ENCODE measurements at regions not wholly inside any gene's neighbourhood (a gene's known extent, or its start where the extent isn't known, plus 50 kb on each side); places are given as distances from the start of the nearest gene placed in this dataset.
A peak's percentile ranks its signal among the peaks of the same experiment; 100 is the strongest.
"Not testable (repeated sequence)": the region's sequence is repeated elsewhere in the genome, so short reads cannot be mapped to it uniquely, and the experiment has no call there.

- no peak for DNase-seq (ENCODE audit: low spot score)
Observed at GRCh38 chr5:138647794-138648410, 72.7 kb upstream of the HSPA9 start.

DNA sequence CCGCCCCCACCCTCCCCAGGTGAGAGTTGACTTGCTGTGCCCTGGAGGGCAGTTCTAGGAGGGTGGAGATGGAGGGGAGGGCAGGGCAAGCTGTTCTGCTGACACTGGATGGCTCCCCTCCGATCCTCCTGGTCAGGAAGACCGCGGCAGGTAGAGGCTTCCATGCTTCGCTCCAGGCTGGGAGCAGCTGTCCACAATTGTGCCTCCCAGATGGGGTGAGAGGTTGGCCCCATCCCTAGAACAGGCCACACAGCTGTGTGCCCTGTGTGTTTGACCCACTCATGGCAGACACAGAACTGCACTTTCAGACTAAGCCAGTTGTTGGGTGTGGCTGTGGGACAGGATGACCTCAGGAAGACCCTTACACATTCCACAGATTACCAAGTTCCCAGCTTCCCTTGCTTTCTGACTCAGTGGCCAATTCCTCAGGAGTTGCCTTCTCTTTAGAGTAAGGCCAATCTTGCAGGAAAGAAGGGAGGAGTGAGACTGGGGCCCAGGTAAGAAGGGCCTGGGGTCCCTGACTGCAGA is 72.1 kb upstream of the HSPA9 start:
- DNase-seq (ENCODE audit: low spot score): no peak

- no peak for DNase-seq (ENCODE audit: low spot score)
Observed at GRCh38 chr5:138646671-138647070, 71.5 kb upstream of the HSPA9 start.

- no peak for DNase-seq (ENCODE audit: low spot score)
Observed at GRCh38 chr5:138645778-138646575, 70.8 kb upstream of the HSPA9 start.

GRCh38 chr5:138643040-138643791 is 68.0 kb upstream of the HSPA9 start:
- DNase-seq (ENCODE audit: low spot score): no peak

- DNase-seq (ENCODE audit: low spot score): peak; percentile 67
Observed at GRCh38 chr5:138641547-138642298, 66.5 kb upstream of the HSPA9 start.

DNA sequence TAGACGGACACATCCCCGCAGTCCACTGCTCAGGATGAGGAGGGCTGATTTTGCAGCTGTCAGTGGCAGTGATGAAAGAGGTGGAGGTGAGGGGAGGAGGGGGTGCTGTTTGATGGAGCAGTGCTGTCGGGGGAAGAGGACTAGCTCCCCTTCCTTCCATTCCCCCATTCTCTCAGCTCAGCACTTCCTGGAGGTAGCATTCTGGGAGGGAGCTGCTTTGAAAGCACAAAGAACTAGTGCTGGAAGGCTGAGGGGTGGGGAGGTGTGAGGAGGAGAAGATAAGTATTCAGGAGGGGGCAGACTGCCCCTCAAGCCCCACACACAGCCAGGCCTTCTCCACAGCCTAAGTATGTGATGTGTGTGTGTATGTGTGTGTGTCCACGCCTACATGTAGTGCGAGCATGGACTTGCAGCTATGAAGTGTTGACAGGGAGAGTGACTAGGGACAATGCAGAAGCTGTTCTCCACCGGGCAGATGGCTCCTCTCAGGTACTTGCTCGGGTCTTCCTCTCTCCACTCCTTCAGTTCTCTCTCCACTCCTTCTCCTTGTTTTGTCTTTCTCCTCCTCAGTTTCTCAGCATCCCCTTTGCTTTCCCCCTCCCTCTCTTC is 65.5 kb upstream of the HSPA9 start:
- DNase-seq (ENCODE audit: low spot score): no peak

DNA sequence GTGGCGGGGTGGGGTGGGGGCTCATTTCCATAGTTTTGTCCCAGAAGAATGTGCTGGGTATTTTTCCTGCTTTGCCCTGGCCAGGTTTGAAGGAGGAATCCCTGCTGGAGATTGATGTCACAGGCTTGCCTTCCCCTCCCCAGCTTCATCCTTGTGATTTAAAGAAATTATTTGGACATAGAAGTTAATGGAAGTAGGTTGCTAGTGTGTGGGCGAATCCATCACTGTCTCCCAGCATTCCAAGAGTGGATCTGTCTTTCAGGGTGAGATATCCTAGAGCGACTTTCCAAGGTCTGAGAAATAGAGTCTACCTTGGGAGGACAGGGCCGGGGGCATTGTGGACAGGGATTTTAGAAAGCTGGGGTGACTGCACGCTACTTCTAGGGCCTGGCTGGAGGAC is 64.9 kb upstream of the HSPA9 start:
- DNase-seq (ENCODE audit: low spot score): no peak

GRCh38 chr5:138639326-138639725 is 64.1 kb upstream of the HSPA9 start:
- DNase-seq (ENCODE audit: low spot score): no peak

GRCh38 chr5:138637256-138637655 is 62.1 kb upstream of the HSPA9 start:
- DNase-seq (ENCODE audit: low spot score): no peak

- DNase-seq (ENCODE audit: low spot score): no peak
Observed at GRCh38 chr5:138636398-138636944, 61.3 kb upstream of the HSPA9 start.

DNA sequence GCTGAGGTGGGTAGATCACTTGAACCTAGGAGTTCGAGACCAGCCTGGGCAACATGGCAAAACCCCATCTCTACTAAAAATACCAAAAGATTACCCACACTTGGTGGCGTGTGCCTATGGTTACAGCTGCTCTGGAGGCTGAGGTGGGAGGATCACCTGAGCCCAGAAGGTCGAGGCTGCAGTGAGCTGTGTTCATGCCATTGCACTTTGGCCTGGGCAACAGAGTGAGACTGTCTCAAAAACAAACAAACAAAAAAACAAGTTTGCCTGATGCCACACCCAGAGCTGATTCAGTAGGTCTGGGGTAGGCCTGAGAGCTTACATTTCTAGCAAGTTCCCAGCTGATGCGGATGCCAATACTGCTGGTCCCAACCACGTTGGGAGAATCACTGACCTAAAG is 60.5 kb upstream of the HSPA9 start:
- no peak for DNase-seq (ENCODE audit: low spot score)

- no peak for DNase-seq (ENCODE audit: low spot score)
Observed at GRCh38 chr5:138635265-138635664, 60.1 kb upstream of the HSPA9 start.

GRCh38 chr5:138634804-138635203 is 59.6 kb upstream of the HSPA9 start:
- not testable (repeated sequence) for DNase-seq (ENCODE audit: low spot score)

GRCh38 chr5:138632900-138633489 is 57.8 kb upstream of the HSPA9 start:
- peak; percentile 38 for DNase-seq (ENCODE audit: low spot score)

DNA sequence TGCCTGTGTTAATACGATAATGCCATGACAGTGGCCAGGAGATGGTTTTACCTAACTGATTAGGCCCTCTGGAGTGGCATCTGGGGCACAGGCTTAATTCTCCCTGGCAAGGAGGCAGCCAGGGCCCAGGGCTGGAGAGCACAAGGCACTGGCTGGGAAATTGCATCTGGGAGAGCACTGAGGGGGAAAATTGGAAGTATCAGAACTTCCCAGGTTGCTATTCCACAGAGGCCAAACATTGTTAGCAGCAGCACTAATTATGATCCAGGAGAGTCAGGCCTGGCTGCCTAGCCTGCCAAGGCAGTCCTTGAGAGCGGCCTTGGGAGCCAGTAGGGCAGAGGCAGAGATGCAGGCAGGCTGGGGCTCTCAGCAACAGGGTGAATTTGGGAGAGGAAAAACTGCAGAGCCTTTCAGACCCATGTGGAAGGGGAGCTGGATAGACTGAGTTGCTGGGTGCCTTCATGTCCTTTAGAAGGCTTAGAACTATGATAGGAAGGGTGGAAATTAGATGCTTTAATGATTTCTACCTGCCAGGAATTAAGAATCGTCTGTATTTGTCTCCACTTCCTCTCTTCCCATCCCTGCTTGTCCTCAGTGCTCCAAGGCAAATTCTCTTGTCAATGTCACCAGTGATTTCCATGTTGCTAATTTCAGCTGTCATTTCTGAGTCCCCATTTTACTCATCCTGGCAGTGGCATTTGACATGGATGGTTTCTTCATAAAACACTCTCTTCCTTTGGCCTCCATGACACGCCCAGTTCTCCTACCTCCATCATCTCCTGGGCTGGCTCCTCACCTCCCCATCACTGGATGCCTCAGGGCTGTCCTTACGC is 56.1 kb upstream of the HSPA9 start:
- DNase-seq (ENCODE audit: low spot score): no peak

- DNase-seq (ENCODE audit: low spot score): no peak
Observed at GRCh38 chr5:138629392-138629791, 54.2 kb upstream of the HSPA9 start.

DNA sequence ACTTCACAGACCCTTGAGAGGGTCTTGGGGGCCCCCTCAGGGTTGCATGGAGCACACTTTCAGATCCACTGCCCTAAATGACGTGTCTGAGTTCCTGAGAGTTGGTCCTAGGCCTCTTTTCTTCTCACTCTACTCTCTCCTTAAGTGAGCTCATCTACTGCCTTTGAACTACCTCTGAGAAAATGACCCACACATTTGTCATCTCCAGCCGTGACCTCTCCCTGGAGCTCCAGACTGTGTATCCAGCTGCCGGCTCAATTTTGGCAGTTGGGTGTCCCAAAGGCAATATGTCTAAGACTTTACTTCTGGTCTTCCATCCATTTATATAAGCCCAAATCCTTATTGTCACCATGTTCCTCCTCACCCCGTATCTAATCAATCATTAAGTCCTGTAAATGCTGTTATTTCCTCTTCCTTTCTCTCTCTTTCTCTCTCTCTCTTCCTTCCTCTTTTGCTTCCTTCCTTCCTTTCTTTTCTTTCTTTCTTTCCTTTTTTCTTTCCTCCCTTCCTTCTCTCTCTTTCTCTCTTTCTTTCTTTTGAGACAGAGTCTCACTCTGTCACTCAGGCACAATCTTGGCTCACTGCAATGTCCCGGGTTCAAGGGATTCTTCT is 51.2 kb upstream of the HSPA9 start:
- no peak for DNase-seq (ENCODE audit: low spot score)

DNA sequence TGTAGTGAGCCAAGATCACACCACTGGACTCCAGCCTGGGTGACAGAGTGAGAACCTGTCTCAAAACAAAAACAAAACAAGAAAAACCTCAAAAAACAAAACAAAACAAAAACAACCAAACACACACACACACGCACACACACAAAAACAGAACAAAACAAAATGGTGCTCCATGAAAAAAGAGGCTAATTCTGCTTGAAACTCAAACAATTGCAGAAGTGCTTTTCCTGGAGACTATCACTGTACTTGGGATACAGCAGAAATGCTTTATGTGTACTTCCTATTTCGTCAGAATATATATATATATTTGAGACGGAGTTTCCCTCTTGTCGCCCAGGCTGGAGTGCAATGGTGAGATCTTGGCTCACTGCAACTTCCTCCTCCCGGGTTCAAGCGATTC is 49.9 kb upstream of the HSPA9 start:
- DNase-seq (ENCODE audit: low spot score): no peak

Measured in HuH-7 (cell line).